ENCODE measurements at regions not wholly inside any gene's neighbourhood (a gene's known extent, or its start where the extent isn't known, plus 50 kb on each side); places are given as distances from the start of the nearest gene placed in this dataset.

DNA sequence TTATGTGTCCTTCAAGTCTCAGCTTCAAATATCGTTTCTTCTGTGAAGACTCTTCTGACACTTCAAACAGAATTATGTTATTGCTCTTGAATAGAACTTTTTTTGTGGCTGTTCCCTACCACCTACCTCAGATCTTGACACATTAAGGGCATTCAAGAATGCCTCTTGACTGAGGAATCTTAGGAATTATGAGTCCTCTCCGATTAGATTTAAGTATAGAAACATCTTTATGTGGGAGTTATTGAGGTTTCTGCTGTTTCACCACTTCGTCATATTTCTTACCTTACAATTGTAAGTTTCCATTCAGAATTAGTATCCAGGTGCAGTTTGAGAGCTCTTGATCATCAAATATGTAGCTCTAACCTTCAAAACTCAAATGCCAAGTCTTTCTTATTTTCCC is 324.2 kb upstream of the NUDT12 start:
- no peak for DNase-seq (ENCODE audit: low spot score)
- Histone ChIP-seq H3K9me3 (ENCODE audit: control insufficient read depth in 4 of 4, low read length in 3 of 4) (no peaks in the 10 kb centered on the region), H3K27ac (ENCODE audit: low read depth in 1 of 2, low read length in 2 of 2) (no peak overlapping the region), H3K36me3 (ENCODE audit: control insufficient read depth in 4 of 4, insufficient read depth in 3 of 4, low read depth in 1 of 4, low read length in 3 of 4) (no peaks in the 10 kb centered on the region), H3K4me3 (ENCODE audit: low read depth in 1 of 3, low read length in 3 of 3) (no peak overlapping the region), H3K27me3 (ENCODE audit: control insufficient read depth in 4 of 4, insufficient read depth in 4 of 4, low read length in 3 of 4) (peaks cover 0 to 2% (median 0%) of the 10 kb centered on the region in 4 donors), H3K9ac (ENCODE audit: low read depth in 1 of 2, low read length in 2 of 2) (no peak overlapping the region), H3K4me1 (ENCODE audit: control insufficient read depth in 4 of 4, insufficient read depth in 4 of 4, low read length in 3 of 4) (no peaks in the 10 kb centered on the region)
- no peak for TF ChIP-seq RXRA (IDR thresholded peaks at IDR 0.05)
- TF ChIP-seq, protein P1, sequence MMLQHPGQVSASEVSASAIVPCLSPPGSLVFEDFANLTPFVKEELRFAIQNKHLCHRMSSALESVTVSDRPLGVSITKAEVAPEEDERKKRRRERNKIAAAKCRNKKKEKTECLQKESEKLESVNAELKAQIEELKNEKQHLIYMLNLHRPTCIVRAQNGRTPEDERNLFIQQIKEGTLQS (IDR thresholded peaks at IDR 0.05): no peak
- TF ChIP-seq GABPA (IDR thresholded peaks at IDR 0.05 in 1 of 2, conservative IDR thresholded peaks at IDR 0.05 in 1 of 2): no peak
- TF ChIP-seq SP1 (IDR thresholded peaks at IDR 0.05): no peak
- TF ChIP-seq HNF4G (IDR thresholded peaks at IDR 0.05): no peak
- TF ChIP-seq FOXA2 (IDR thresholded peaks at IDR 0.05): no peak
- TF ChIP-seq CTCF (IDR thresholded peaks at IDR 0.05; ENCODE audit: low read depth, low read length, missing input control): no peak
- TF ChIP-seq FOXA1 (IDR thresholded peaks at IDR 0.05): no peak
- no peak for TF ChIP-seq YY1 (IDR thresholded peaks at IDR 0.05)
- TF ChIP-seq, protein P2, sequence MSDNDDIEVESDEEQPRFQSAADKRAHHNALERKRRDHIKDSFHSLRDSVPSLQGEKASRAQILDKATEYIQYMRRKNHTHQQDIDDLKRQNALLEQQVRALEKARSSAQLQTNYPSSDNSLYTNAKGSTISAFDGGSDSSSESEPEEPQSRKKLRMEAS (IDR thresholded peaks at IDR 0.05): no peak
- TF ChIP-seq, protein P3, sequence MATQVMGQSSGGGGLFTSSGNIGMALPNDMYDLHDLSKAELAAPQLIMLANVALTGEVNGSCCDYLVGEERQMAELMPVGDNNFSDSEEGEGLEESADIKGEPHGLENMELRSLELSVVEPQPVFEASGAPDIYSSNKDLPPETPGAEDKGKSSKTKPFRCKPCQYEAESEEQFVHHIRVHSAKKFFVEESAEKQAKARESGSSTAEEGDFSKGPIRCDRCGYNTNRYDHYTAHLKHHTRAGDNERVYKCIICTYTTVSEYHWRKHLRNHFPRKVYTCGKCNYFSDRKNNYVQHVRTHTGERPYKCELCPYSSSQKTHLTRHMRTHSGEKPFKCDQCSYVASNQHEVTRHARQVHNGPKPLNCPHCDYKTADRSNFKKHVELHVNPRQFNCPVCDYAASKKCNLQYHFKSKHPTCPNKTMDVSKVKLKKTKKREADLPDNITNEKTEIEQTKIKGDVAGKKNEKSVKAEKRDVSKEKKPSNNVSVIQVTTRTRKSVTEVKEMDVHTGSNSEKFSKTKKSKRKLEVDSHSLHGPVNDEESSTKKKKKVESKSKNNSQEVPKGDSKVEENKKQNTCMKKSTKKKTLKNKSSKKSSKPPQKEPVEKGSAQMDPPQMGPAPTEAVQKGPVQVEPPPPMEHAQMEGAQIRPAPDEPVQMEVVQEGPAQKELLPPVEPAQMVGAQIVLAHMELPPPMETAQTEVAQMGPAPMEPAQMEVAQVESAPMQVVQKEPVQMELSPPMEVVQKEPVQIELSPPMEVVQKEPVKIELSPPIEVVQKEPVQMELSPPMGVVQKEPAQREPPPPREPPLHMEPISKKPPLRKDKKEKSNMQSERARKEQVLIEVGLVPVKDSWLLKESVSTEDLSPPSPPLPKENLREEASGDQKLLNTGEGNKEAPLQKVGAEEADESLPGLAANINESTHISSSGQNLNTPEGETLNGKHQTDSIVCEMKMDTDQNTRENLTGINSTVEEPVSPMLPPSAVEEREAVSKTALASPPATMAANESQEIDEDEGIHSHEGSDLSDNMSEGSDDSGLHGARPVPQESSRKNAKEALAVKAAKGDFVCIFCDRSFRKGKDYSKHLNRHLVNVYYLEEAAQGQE (IDR thresholded peaks at IDR 0.05): no peak
- no peak for TF ChIP-seq NR2F2 (IDR thresholded peaks at IDR 0.05)
- TF ChIP-seq JUND (IDR thresholded peaks at IDR 0.05): no peak
- TF ChIP-seq HNF4A (conservative IDR thresholded peaks at IDR 0.05): no peak
- no peak for TF ChIP-seq TAF1 (conservative IDR thresholded peaks at IDR 0.05)
- TF ChIP-seq EGR1 (IDR thresholded peaks at IDR 0.05; ENCODE audit: low read depth in 2 of 2): no peak
- WGBS: 64% methylated on average over 3 of the region's 3 CpGs

- Histone ChIP-seq H3K4me3 (ENCODE audit: low read depth in 1 of 3, low read length in 3 of 3) (no peak overlapping the region), H3K27me3 (ENCODE audit: control insufficient read depth in 4 of 4, insufficient read depth in 4 of 4, low read length in 3 of 4) (peaks cover 0 to 2% (median 0%) of the 10 kb centered on the region in 4 donors), H3K9me3 (ENCODE audit: control insufficient read depth in 4 of 4, low read length in 3 of 4) (no peaks in the 10 kb centered on the region), H3K4me1 (ENCODE audit: control insufficient read depth in 4 of 4, insufficient read depth in 4 of 4, low read length in 3 of 4) (no peaks in the 10 kb centered on the region), H3K9ac (ENCODE audit: low read depth in 1 of 2, low read length in 2 of 2) (no peak overlapping the region), H3K36me3 (ENCODE audit: control insufficient read depth in 4 of 4, insufficient read depth in 3 of 4, low read depth in 1 of 4, low read length in 3 of 4) (no peaks in the 10 kb centered on the region), H3K27ac (ENCODE audit: low read depth in 1 of 2, low read length in 2 of 2) (no peak overlapping the region)
- no peak for DNase-seq (ENCODE audit: low spot score)
- WGBS: 71% methylated on average over 1 of the region's 1 CpG
- TF ChIP-seq FOXA2 (IDR thresholded peaks at IDR 0.05): no peak
- TF ChIP-seq, protein P2 (IDR thresholded peaks at IDR 0.05): no peak
- TF ChIP-seq, protein P3 (IDR thresholded peaks at IDR 0.05): no peak
- no peak for TF ChIP-seq RAD21 (IDR thresholded peaks at IDR 0.05)
- TF ChIP-seq NR2F2 (IDR thresholded peaks at IDR 0.05): no peak
- TF ChIP-seq, protein P1 (IDR thresholded peaks at IDR 0.05): no peak
- TF ChIP-seq GABPA (IDR thresholded peaks at IDR 0.05 in 1 of 2, conservative IDR thresholded peaks at IDR 0.05 in 1 of 2): no peak
- no peak for TF ChIP-seq TAF1 (conservative IDR thresholded peaks at IDR 0.05)
- TF ChIP-seq HNF4A (conservative IDR thresholded peaks at IDR 0.05): no peak
- no peak for TF ChIP-seq RXRA (IDR thresholded peaks at IDR 0.05)
- TF ChIP-seq, protein P4, sequence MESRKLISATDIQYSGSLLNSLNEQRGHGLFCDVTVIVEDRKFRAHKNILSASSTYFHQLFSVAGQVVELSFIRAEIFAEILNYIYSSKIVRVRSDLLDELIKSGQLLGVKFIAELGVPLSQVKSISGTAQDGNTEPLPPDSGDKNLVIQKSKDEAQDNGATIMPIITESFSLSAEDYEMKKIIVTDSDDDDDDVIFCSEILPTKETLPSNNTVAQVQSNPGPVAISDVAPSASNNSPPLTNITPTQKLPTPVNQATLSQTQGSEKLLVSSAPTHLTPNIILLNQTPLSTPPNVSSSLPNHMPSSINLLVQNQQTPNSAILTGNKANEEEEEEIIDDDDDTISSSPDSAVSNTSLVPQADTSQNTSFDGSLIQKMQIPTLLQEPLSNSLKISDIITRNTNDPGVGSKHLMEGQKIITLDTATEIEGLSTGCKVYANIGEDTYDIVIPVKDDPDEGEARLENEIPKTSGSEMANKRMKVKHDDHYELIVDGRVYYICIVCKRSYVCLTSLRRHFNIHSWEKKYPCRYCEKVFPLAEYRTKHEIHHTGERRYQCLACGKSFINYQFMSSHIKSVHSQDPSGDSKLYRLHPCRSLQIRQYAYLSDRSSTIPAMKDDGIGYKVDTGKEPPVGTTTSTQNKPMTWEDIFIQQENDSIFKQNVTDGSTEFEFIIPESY (IDR thresholded peaks at IDR 0.05): no peak
- no peak for TF ChIP-seq JUND (IDR thresholded peaks at IDR 0.05)
Observed at GRCh38 chr5:103883143-103883542, 320.6 kb upstream of the NUDT12 start.

All from liver (tissue), 8 donors.